ACC112 (cell line): ENCODE measurements at regions not wholly inside any gene's neighbourhood (a gene's known extent, or its start where the extent isn't known, plus 50 kb on each side); places are given as distances from the start of the nearest gene placed in this dataset.

Source experiments
- H2AFZ ChIP-seq: fragments of 200-600 bp; sonication (generic); one replicate; pipeline ENCODE4 v1.6.0; 2017; ENCODE audit warnings: antibody characterized with exemption, low read length; ENCODE audit not compliant: unreplicated experiment
- H3K27ac ChIP-seq: fragments of 200-600 bp; sonication (generic); 2 replicates; pipeline ENCODE4 v1.5.1; 2014; ENCODE audit warnings: low read depth, mild to moderate bottlenecking, antibody characterized with exemption, low read length, moderate library complexity
- H3K27me3 ChIP-seq: fragments of 200-600 bp; sonication (generic); 2 replicates; pipeline ENCODE4 v1.6.1; 2014; ENCODE audit warnings: mild to moderate bottlenecking, antibody characterized with exemption, low read length, moderate library complexity, mixed read lengths; ENCODE audit not compliant: insufficient read depth
- H3K36me3 ChIP-seq: fragments of 200-600 bp; sonication (generic); 2 replicates; pipeline ENCODE4 v1.6.1; 2016; ENCODE audit warnings: mild to moderate bottlenecking, antibody characterized with exemption, low read length, moderate library complexity, mixed read lengths; ENCODE audit not compliant: insufficient read depth
- H3K4me1 ChIP-seq: fragments of 200-600 bp; sonication (generic); one replicate; pipeline ENCODE4 v1.6.1; 2016; ENCODE audit warnings: low read length, mixed read lengths; ENCODE audit not compliant: insufficient read depth, unreplicated experiment, control insufficient read depth
- H3K4me3 ChIP-seq: fragments of 200-600 bp; sonication (generic); 2 replicates; pipeline ENCODE4 v1.5.1; 2014; ENCODE audit warnings: mild to moderate bottlenecking, low read depth, low read length
- H3K79me2 ChIP-seq: fragments of 200-600 bp; sonication (generic); one replicate; pipeline ENCODE4 v1.6.0; 2016; ENCODE audit warnings: low read length; ENCODE audit not compliant: control insufficient read depth, unreplicated experiment, insufficient read depth

GRCh38 chr1:55375617-55376258, 160.6 kb upstream of the USP24 start:
- Histone ChIP-seq H3K4me3 (no peak overlapping the region), H3K4me1 (peaks cover 4% of the 10 kb centered on the region), H2AFZ (peak overlapping the region; percentile 83), H3K27me3 (no peaks in the 10 kb centered on the region), H3K27ac (peak overlapping the region; percentile 20; the same call in 1 of the 2 replicates), H3K36me3 (no peaks in the 10 kb centered on the region), H3K79me2 (no peaks in the 10 kb centered on the region)

- H3K27ac ChIP-seq = no peak overlapping the region
- H3K27me3 ChIP-seq = no peaks in the 10 kb centered on the region
- no peaks in the 10 kb centered on the region for H3K79me2 ChIP-seq
- H3K4me3 ChIP-seq = no peak overlapping the region
- H3K4me1 ChIP-seq = peaks cover 4% of the 10 kb centered on the region
- H2AFZ ChIP-seq = peak overlapping the region; percentile 83
- H3K36me3 ChIP-seq = no peaks in the 10 kb centered on the region
These were observed 159.8 kb upstream of the USP24 start for GRCh38 chr1:55374801-55375616.

DNA sequence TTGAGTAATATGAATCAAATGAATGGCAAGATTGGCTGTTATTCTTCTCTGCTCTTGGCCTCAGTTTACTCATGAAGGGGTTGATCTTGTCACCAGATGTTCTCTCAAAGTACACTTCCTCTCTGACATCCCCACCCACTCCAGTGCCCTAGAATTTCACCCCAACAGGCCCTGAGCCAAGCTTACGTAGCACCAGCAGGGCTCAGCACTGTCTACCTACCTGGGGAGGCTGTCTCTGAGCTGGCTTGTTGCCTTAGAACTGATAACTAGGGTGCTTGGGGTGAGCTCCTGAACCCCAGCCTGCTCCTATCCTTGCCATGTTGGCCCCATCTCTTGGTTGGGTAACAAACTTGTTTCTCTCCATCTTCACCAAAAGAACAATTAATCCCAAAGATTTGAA, 159.1 kb upstream of the USP24 start:
- Histone ChIP-seq H3K79me2 (no peaks in the 10 kb centered on the region), H3K4me1 (peaks cover 4% of the 10 kb centered on the region), H2AFZ (no peak overlapping the region)

DNA sequence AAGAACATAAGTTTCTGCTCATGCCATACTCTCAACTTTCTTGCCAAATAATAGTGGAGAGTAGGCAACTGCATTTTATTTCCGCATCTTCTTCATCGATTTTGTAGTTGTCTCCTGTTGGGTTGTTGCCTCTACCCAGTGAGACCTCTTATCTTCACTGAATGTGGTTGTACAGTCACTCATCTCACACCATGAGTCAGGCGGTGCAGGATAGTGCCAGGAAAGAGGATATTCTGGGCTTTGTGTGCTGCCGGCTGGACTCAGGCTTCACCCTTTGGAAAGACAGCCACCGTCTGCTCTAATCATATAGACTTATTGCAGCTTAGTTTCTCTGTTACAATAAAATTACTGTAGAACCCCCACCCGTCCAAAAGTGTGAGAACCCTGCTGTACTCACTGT, 154.3 kb upstream of the USP24 start:
- Histone ChIP-seq H3K36me3 (no peaks in the 10 kb centered on the region), H3K4me1 (no peaks in the 10 kb centered on the region), H2AFZ (no peak overlapping the region), H3K27ac (no peak overlapping the region), H3K79me2 (no peaks in the 10 kb centered on the region), H3K4me3 (no peak overlapping the region), H3K27me3 (no peaks in the 10 kb centered on the region)

More for the DNA sequence above, 159.1 kb upstream of the USP24 start:
- no peak overlapping the region for H3K27ac ChIP-seq
- no peaks in the 10 kb centered on the region for H3K27me3 ChIP-seq
- no peaks in the 10 kb centered on the region for H3K36me3 ChIP-seq
- H3K4me3 ChIP-seq = no peak overlapping the region

DNA sequence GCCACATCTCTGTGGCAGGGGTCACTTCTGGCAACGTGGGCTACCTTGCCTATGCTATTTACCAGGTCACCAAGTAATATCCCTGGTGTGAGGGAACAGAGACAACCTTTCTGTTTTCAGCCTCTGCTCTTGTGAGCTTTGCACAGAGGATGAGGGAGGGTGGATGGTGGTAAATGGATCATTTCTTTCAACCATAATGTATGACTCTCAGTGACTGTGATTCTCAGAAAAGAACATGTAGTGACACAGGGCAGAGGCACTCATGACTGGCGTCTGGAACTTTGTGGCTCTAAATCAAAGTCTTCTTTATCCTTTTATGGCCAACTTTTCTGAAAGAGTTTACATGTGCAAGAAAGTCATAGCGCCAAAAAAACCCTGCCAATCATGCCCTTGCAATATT, 153.5 kb upstream of the USP24 start:
- Histone ChIP-seq H3K27me3 (no peaks in the 10 kb centered on the region), H3K79me2 (no peaks in the 10 kb centered on the region), H2AFZ (no peak overlapping the region), H3K4me1 (no peaks in the 10 kb centered on the region), H3K27ac (no peak overlapping the region), H3K36me3 (no peaks in the 10 kb centered on the region), H3K4me3 (no peak overlapping the region)

- no peaks in the 10 kb centered on the region for H3K79me2 ChIP-seq
- H2AFZ ChIP-seq = no peak overlapping the region
- H3K4me3 ChIP-seq = no peak overlapping the region
- no peak overlapping the region for H3K27ac ChIP-seq
- H3K4me1 ChIP-seq = peaks cover 12% of the 10 kb centered on the region
- H3K36me3 ChIP-seq = no peaks in the 10 kb centered on the region
- H3K27me3 ChIP-seq = no peaks in the 10 kb centered on the region
These were observed 152.1 kb upstream of the USP24 start for GRCh38 chr1:55367273-55367672.

DNA sequence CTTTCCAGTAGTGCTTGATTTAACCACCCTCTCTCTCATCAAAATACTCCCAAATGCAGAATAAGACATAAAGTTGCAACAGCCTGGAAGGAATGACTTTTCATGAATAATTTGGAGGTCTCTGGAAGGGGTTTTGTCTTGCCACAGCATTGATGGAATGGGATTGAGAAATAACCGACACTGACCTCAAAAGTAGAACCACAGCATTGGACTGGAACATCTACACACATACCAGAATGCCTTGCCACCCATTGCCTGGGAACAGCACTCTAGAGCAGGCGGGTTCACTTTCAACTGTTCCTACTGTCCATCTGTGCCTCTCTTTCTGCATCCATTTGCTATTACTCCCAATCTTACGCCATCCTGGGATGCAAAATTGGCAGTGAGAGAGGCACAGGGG, 149.1 kb upstream of the USP24 start:
- Histone ChIP-seq H3K27me3 (no peaks in the 10 kb centered on the region), H2AFZ (no peak overlapping the region), H3K36me3 (no peaks in the 10 kb centered on the region), H3K27ac (no peak overlapping the region), H3K79me2 (no peaks in the 10 kb centered on the region), H3K4me3 (no peak overlapping the region), H3K4me1 (peaks cover 12% of the 10 kb centered on the region)

DNA sequence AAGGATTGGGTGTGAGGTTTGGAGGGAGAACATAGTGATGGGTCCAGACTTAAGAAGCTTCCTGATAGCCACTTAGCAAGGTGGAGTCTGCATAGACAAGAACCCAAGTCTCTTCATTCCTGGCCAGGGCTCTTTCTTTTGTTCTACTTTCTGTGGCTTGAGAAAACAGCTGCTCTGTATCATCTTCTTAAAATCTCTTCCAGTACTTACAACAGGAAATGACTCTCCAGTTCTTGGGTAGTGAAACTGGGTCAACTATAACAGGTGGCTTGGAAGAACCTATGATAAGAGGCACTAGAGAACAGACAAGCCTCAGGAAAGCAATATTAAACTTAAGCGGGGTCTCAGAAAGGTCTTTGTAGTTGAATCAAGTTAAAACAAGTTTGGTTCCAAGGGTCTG, 148.1 kb upstream of the USP24 start:
- H3K4me3 ChIP-seq = no peak overlapping the region
- H3K27ac ChIP-seq = no peak overlapping the region
- peak overlapping the region; percentile 70 for H2AFZ ChIP-seq

GRCh38 chr1:55362558-55362957, 147.4 kb upstream of the USP24 start:
- peak overlapping the region; percentile 70 for H2AFZ ChIP-seq
- H3K4me3 ChIP-seq = no peak overlapping the region
- H3K4me1 ChIP-seq = peaks cover 12% of the 10 kb centered on the region
- no peaks in the 10 kb centered on the region for H3K79me2 ChIP-seq
- H3K27me3 ChIP-seq = no peaks in the 10 kb centered on the region
- H3K27ac ChIP-seq = no peak overlapping the region
- H3K36me3 ChIP-seq = no peaks in the 10 kb centered on the region

More for the DNA sequence above, 148.1 kb upstream of the USP24 start:
- H3K4me1 ChIP-seq = peaks cover 12% of the 10 kb centered on the region
- no peaks in the 10 kb centered on the region for H3K79me2 ChIP-seq
- no peaks in the 10 kb centered on the region for H3K27me3 ChIP-seq
- H3K36me3 ChIP-seq = no peaks in the 10 kb centered on the region

GRCh38 chr1:55359611-55360010, 144.4 kb upstream of the USP24 start:
- Histone ChIP-seq H3K79me2 (no peaks in the 10 kb centered on the region), H3K27ac (no peak overlapping the region), H3K27me3 (no peaks in the 10 kb centered on the region), H3K36me3 (no peaks in the 10 kb centered on the region), H2AFZ (no peak overlapping the region), H3K4me1 (peaks cover 12% of the 10 kb centered on the region), H3K4me3 (no peak overlapping the region)

GRCh38 chr1:55358581-55358980, 143.4 kb upstream of the USP24 start:
- no peak overlapping the region for H2AFZ ChIP-seq
- no peak overlapping the region for H3K4me3 ChIP-seq
- no peaks in the 10 kb centered on the region for H3K36me3 ChIP-seq
- no peaks in the 10 kb centered on the region for H3K79me2 ChIP-seq
- H3K27ac ChIP-seq = no peak overlapping the region
- H3K4me1 ChIP-seq = peaks cover 12% of the 10 kb centered on the region
- no peaks in the 10 kb centered on the region for H3K27me3 ChIP-seq
